SJCRH30 (cell line): ENCODE measurements at regions not wholly inside any gene's neighbourhood (a gene's known extent, or its start where the extent isn't known, plus 50 kb on each side); places are given as distances from the start of the nearest gene placed in this dataset.

Experiments used
- DNase-seq, 2 experiments: peaks; one replicate each; pipeline ENCODE4 v3.0.0-alpha.2; 2015 to 2020
- H3K27ac ChIP-seq: fragments of 250-450 bp; sonication (Bioruptor Pico); 2 replicates; pipeline ENCODE4 v1.5.1; 2020; ENCODE audit warnings: mild to moderate bottlenecking, moderate library complexity
- H3K27me3 ChIP-seq: fragments of 250-450 bp; sonication (Bioruptor Pico); 2 replicates; pipeline ENCODE4 v1.5.1; 2020; ENCODE audit warnings: mild to moderate bottlenecking, moderate library complexity
- H3K36me3 ChIP-seq: fragments of 250-450 bp; sonication (Bioruptor Pico); 2 replicates; pipeline ENCODE4 v1.5.1; 2020; ENCODE audit warnings: mild to moderate bottlenecking, moderate library complexity
- H3K4me1 ChIP-seq: fragments of 250-450 bp; sonication (Bioruptor Pico); 2 replicates; pipeline ENCODE4 v1.5.1; 2020; ENCODE audit warnings: mild to moderate bottlenecking, moderate library complexity
- H3K4me3 ChIP-seq: fragments of 250-450 bp; sonication (Bioruptor Pico); 2 replicates; pipeline ENCODE4 v1.5.1; 2020; ENCODE audit warnings: mild to moderate bottlenecking, moderate library complexity
- H3K9me3 ChIP-seq: fragments of 250-450 bp; sonication (Bioruptor Pico); replicated peaks from 2 replicates; pipeline ENCODE4 v1.5.1; 2020; ENCODE audit warnings: mild to moderate bottlenecking, moderate library complexity

GRCh38 chr11:69380451-69380901 lies 86.5 kb downstream of the MYEOV start:
- peak; percentile 26 to 36 for DNase-seq
- H3K4me3 ChIP-seq: no peak overlapping the region
- peak overlapping the region; percentile 44; the same call in 1 of the 2 replicates for H3K27ac ChIP-seq

GRCh38 chr11:69380921-69381581 lies 87.1 kb downstream of the MYEOV start:
- Histone ChIP-seq H3K36me3 (no peaks in the 10 kb centered on the region), H3K27ac (peak overlapping the region; percentile 44; the same call in 1 of the 2 replicates), H3K4me3 (no peak overlapping the region), H3K27me3 (no peaks in the 10 kb centered on the region), H3K4me1 (peaks cover 22% of the 10 kb centered on the region), H3K9me3 (no peaks in the 10 kb centered on the region)
- no peak for DNase-seq

More at GRCh38 chr11:69380451-69380901, 86.5 kb downstream of the MYEOV start:
- no peaks in the 10 kb centered on the region for H3K36me3 ChIP-seq
- H3K4me1 ChIP-seq: peaks cover 22% of the 10 kb centered on the region
- no peaks in the 10 kb centered on the region for H3K27me3 ChIP-seq
- no peaks in the 10 kb centered on the region for H3K9me3 ChIP-seq

- no peaks in the 10 kb centered on the region for H3K36me3 ChIP-seq
- H3K4me3 ChIP-seq: peak overlapping the region; percentile 47
- H3K9me3 ChIP-seq: no peaks in the 10 kb centered on the region
- no peaks in the 10 kb centered on the region for H3K27me3 ChIP-seq
- peaks cover 22% of the 10 kb centered on the region for H3K4me1 ChIP-seq
- no peak for DNase-seq
- H3K27ac ChIP-seq: peak overlapping the region; percentile 44; the same call in 1 of the 2 replicates
These were observed 87.8 kb downstream of the MYEOV start for GRCh38 chr11:69381681-69382130.

- DNase-seq: peak; percentile 75 to 80
- H3K9me3 ChIP-seq: no peaks in the 10 kb centered on the region
- H3K27me3 ChIP-seq: no peaks in the 10 kb centered on the region
- peak overlapping the region; percentile 47 for H3K4me3 ChIP-seq
- H3K4me1 ChIP-seq: peaks cover 22% of the 10 kb centered on the region
- H3K27ac ChIP-seq: peak overlapping the region; percentile 44; the same call in 1 of the 2 replicates
- no peaks in the 10 kb centered on the region for H3K36me3 ChIP-seq
These were observed 88.5 kb downstream of the MYEOV start for GRCh38 chr11:69382131-69383128.

GRCh38 chr11:69383372-69384250 lies 89.7 kb downstream of the MYEOV start:
- H3K27ac ChIP-seq: no peak overlapping the region
- no peaks in the 10 kb centered on the region for H3K27me3 ChIP-seq
- H3K4me1 ChIP-seq: peaks cover 22% of the 10 kb centered on the region
- DNase-seq: peak in 1 of 2 experiments; percentile 32
- peaks cover 7% of the 10 kb centered on the region; the same call in 1 of the 2 replicates for H3K9me3 ChIP-seq
- no peaks in the 10 kb centered on the region for H3K36me3 ChIP-seq
- no peak overlapping the region for H3K4me3 ChIP-seq

- H3K4me3 ChIP-seq: no peak overlapping the region
- H3K9me3 ChIP-seq: peaks cover 9% of the 10 kb centered on the region; the same call in 1 of the 2 replicates
- no peaks in the 10 kb centered on the region for H3K36me3 ChIP-seq
- no peak overlapping the region for H3K27ac ChIP-seq
- peak in 1 of 2 experiments; percentile 31 for DNase-seq
- no peaks in the 10 kb centered on the region for H3K27me3 ChIP-seq
- peaks cover 22% of the 10 kb centered on the region for H3K4me1 ChIP-seq
These were observed 90.5 kb downstream of the MYEOV start for GRCh38 chr11:69384251-69385143.

GRCh38 chr11:69385144-69385820 lies 91.3 kb downstream of the MYEOV start:
- Histone ChIP-seq H3K4me1 (peaks cover 22% of the 10 kb centered on the region), H3K27me3 (no peaks in the 10 kb centered on the region), H3K4me3 (no peak overlapping the region), H3K9me3 (peaks cover 9% of the 10 kb centered on the region; the same call in 1 of the 2 replicates), H3K36me3 (no peaks in the 10 kb centered on the region), H3K27ac (no peak overlapping the region)
- no peak for DNase-seq

GRCh38 chr11:69385832-69386427 lies 92.0 kb downstream of the MYEOV start:
- Histone ChIP-seq H3K9me3 (peaks cover 9% of the 10 kb centered on the region; the same call in 1 of the 2 replicates), H3K27ac (no peak overlapping the region), H3K27me3 (no peaks in the 10 kb centered on the region), H3K4me3 (no peak overlapping the region), H3K36me3 (no peaks in the 10 kb centered on the region), H3K4me1 (peaks cover 17% of the 10 kb centered on the region)
- no peak for DNase-seq

GRCh38 chr11:69386594-69387408 lies 92.8 kb downstream of the MYEOV start:
- no peak overlapping the region for H3K27ac ChIP-seq
- H3K4me3 ChIP-seq: no peak overlapping the region
- H3K9me3 ChIP-seq: peaks cover 9% of the 10 kb centered on the region; the same call in 1 of the 2 replicates
- peaks cover 8% of the 10 kb centered on the region for H3K4me1 ChIP-seq
- no peaks in the 10 kb centered on the region for H3K36me3 ChIP-seq
- DNase-seq: no peak
- no peaks in the 10 kb centered on the region for H3K27me3 ChIP-seq

- Histone ChIP-seq H3K4me1 (peaks cover 4% of the 10 kb centered on the region), H3K9me3 (peaks cover 9% of the 10 kb centered on the region; the same call in 1 of the 2 replicates), H3K27ac (no peak overlapping the region), H3K36me3 (no peaks in the 10 kb centered on the region), H3K27me3 (no peaks in the 10 kb centered on the region), H3K4me3 (no peak overlapping the region)
- no peak for DNase-seq
These were observed 93.5 kb downstream of the MYEOV start for GRCh38 chr11:69387409-69387885.

- no peak for DNase-seq
- no peaks in the 10 kb centered on the region for H3K27me3 ChIP-seq
- H3K36me3 ChIP-seq: no peaks in the 10 kb centered on the region
- H3K4me3 ChIP-seq: no peak overlapping the region
- no peaks in the 10 kb centered on the region; the same call in 1 of the 2 replicates for H3K4me1 ChIP-seq
- no peak overlapping the region for H3K27ac ChIP-seq
- peaks cover 9% of the 10 kb centered on the region; the same call in 1 of the 2 replicates for H3K9me3 ChIP-seq
These were observed 93.3 kb upstream of the LINC01488 start for GRCh38 chr11:69388210-69388609.

GRCh38 chr11:69388661-69389060 lies 92.8 kb upstream of the LINC01488 start:
- Histone ChIP-seq H3K9me3 (peaks cover 9% of the 10 kb centered on the region; the same call in 1 of the 2 replicates), H3K4me1 (no peaks in the 10 kb centered on the region; the same call in 1 of the 2 replicates), H3K4me3 (no peak overlapping the region), H3K27me3 (no peaks in the 10 kb centered on the region), H3K36me3 (no peaks in the 10 kb centered on the region), H3K27ac (no peak overlapping the region)
- no peak for DNase-seq
